Adrenal gland (tissue), 5 donors: ENCODE measurements at regions not wholly inside any gene's neighbourhood (a gene's known extent, or its start where the extent isn't known, plus 50 kb on each side); places are given as distances from the start of the nearest gene placed in this dataset.

ENCODE experiments used
- CTCF ChIP-seq, 6 experiments: fragments of 450-650 bp in 4 of 6; fragments of 200-600 bp in 2 of 6; sonication (generic) in 1 of 6; IDR thresholded peaks; 1 replicate in 5 of 6; 2 replicates in 1 of 6; pipeline versions ENCODE4 v1.5.1 to v1.8.0; 2016 to 2021; ENCODE audit warnings: antibody characterized with exemption in 6 of 6, mild to moderate bottlenecking in 2 of 6, moderate library complexity in 1 of 6
- POLR2A ChIP-seq, 2 donors: fragments of 450-650 bp; IDR thresholded peaks; one replicate each; pipeline ENCODE4 v1.6.1; 2017; ENCODE audit warnings: antibody characterized with exemption in 2 of 2, mild to moderate bottlenecking in 2 of 2, moderate library complexity in 1 of 2
- donor health status: DM: no; HTN: no; CAD: no.

- no peak for TF ChIP-seq CTCF (IDR thresholded peaks at IDR 0.05)
- no peak for TF ChIP-seq POLR2A (IDR thresholded peaks at IDR 0.05)
Measured at GRCh38 chr7:131800531-131800930, 244.1 kb upstream of the PODXL start.
